ENCODE measurements at regions not wholly inside any gene's neighbourhood (a gene's known extent, or its start where the extent isn't known, plus 50 kb on each side); places are given as distances from the start of the nearest gene placed in this dataset.
A peak's percentile ranks its signal among the peaks of the same experiment; 100 is the strongest.

GRCh38 chr1:22332424-22332717 is 119.3 kb upstream of the ZBTB40 start:
- Histone ChIP-seq H3K27ac (ENCODE audit: low read length, poor library complexity, severe bottlenecking) (no peak overlapping the region), H3K79me1 (replicated peaks; ENCODE audit: low read length, poor library complexity, severe bottlenecking) (no peaks in the 10 kb centered on the region), H3K36me3 (ENCODE audit: control insufficient read depth in 1 of 2, insufficient read depth in 2 of 2, low read depth in 1 of 2, low read length in 2 of 2) (no peaks in the 10 kb centered on the region), H4K91ac (ENCODE audit: low read length) (peak overlapping the region; percentile 49), H4K8ac (ENCODE audit: low read length) (no peak overlapping the region), H3K14ac (ENCODE audit: low read length in 2 of 2) (no peak overlapping the region), H2BK120ac (ENCODE audit: low read depth, low read length) (no peak overlapping the region), H2AK5ac (ENCODE audit: low read length, severe bottlenecking) (no peak overlapping the region), H3K9me3 (ENCODE audit: control insufficient read depth, low read length) (no peaks in the 10 kb centered on the region), H3K4me1 (ENCODE audit: control insufficient read depth, insufficient read depth, low read depth, low read length) (no peaks in the 10 kb centered on the region), H3K27me3 (ENCODE audit: control insufficient read depth in 1 of 2, insufficient read depth in 1 of 2, low read length in 2 of 2) (peaks cover 51 to 58% of the 10 kb centered on the region in 2 experiments), H3K23ac (ENCODE audit: low read length in 2 of 2) (no peak overlapping the region), H2BK5ac (ENCODE audit: low read depth, low read length, poor library complexity, severe bottlenecking) (no peak overlapping the region), H2BK12ac (ENCODE audit: low read length in 2 of 2) (no peak overlapping the region), H3K4me3 (ENCODE audit: insufficient read depth in 1 of 2, low read depth in 1 of 2, low read length in 2 of 2) (no peak overlapping the region), H2BK15ac (ENCODE audit: low read depth, poor library complexity, severe bottlenecking) (no peak overlapping the region), H3K9ac (ENCODE audit: low read length) (no peak overlapping the region), H3K4me2 (ENCODE audit: low read length, poor library complexity, severe bottlenecking) (no peak overlapping the region), H3K4ac (ENCODE audit: low read depth in 1 of 2, low read length in 2 of 2) (no peak overlapping the region), H2AFZ (ENCODE audit: low read depth, low read length) (no peak overlapping the region), H3K18ac (ENCODE audit: low read depth in 1 of 2, low read length in 2 of 2) (no peak overlapping the region)
- WGBS: 84% methylated on average over 2 of the region's 4 CpGs
- no peak for DNase-seq

GRCh38 chr1:22332795-22333499 is 118.7 kb upstream of the ZBTB40 start:
- Histone ChIP-seq H3K4me1 (ENCODE audit: control insufficient read depth, insufficient read depth, low read depth, low read length) (no peaks in the 10 kb centered on the region), H3K27ac (ENCODE audit: low read length, poor library complexity, severe bottlenecking) (no peak overlapping the region), H2AFZ (ENCODE audit: low read depth, low read length) (no peak overlapping the region), H3K27me3 (ENCODE audit: control insufficient read depth in 1 of 2, insufficient read depth in 1 of 2, low read length in 2 of 2) (peaks cover 54 to 62% of the 10 kb centered on the region in 2 experiments), H3K9ac (ENCODE audit: low read length) (no peak overlapping the region), H2BK12ac (ENCODE audit: low read length in 2 of 2) (no peak overlapping the region), H3K36me3 (ENCODE audit: control insufficient read depth in 1 of 2, insufficient read depth in 2 of 2, low read depth in 1 of 2, low read length in 2 of 2) (no peaks in the 10 kb centered on the region), H2BK5ac (ENCODE audit: low read depth, low read length, poor library complexity, severe bottlenecking) (no peak overlapping the region), H3K9me3 (ENCODE audit: control insufficient read depth, low read length) (no peaks in the 10 kb centered on the region), H4K91ac (ENCODE audit: low read length) (no peak overlapping the region), H3K23ac (ENCODE audit: low read length in 2 of 2) (no peak overlapping the region), H3K4ac (ENCODE audit: low read depth in 1 of 2, low read length in 2 of 2) (peak overlapping the region in 1 of 2 experiments; percentile 47), H3K4me3 (ENCODE audit: insufficient read depth in 1 of 2, low read depth in 1 of 2, low read length in 2 of 2) (no peak overlapping the region), H2BK120ac (ENCODE audit: low read depth, low read length) (no peak overlapping the region), H3K4me2 (ENCODE audit: low read length, poor library complexity, severe bottlenecking) (no peak overlapping the region), H3K18ac (ENCODE audit: low read depth in 1 of 2, low read length in 2 of 2) (no peak overlapping the region), H3K79me1 (replicated peaks; ENCODE audit: low read length, poor library complexity, severe bottlenecking) (no peaks in the 10 kb centered on the region), H2BK15ac (ENCODE audit: low read depth, poor library complexity, severe bottlenecking) (no peak overlapping the region), H4K8ac (ENCODE audit: low read length) (no peak overlapping the region), H3K14ac (ENCODE audit: low read length in 2 of 2) (no peak overlapping the region), H2AK5ac (ENCODE audit: low read length, severe bottlenecking) (no peak overlapping the region)
- 77% methylated on average over 6 of the region's 6 CpGs for WGBS
- DNase-seq: no peak

GRCh38 chr1:22333516-22334121 is 118.0 kb upstream of the ZBTB40 start:
- WGBS: 79% methylated on average over 2 of the region's 2 CpGs
- no peaks in the 10 kb centered on the region for H3K36me3 ChIP-seq (ENCODE audit: control insufficient read depth in 1 of 2, insufficient read depth in 2 of 2, low read depth in 1 of 2, low read length in 2 of 2)
- H3K4me1 ChIP-seq (ENCODE audit: control insufficient read depth, insufficient read depth, low read depth, low read length): no peaks in the 10 kb centered on the region
- no peak overlapping the region for H2BK5ac ChIP-seq (ENCODE audit: low read depth, low read length, poor library complexity, severe bottlenecking)
- H3K4ac ChIP-seq (ENCODE audit: low read depth in 1 of 2, low read length in 2 of 2): no peak overlapping the region
- peaks cover 53 to 61% of the 10 kb centered on the region in 2 experiments for H3K27me3 ChIP-seq (ENCODE audit: control insufficient read depth in 1 of 2, insufficient read depth in 1 of 2, low read length in 2 of 2)
- no peak overlapping the region for H3K4me3 ChIP-seq (ENCODE audit: insufficient read depth in 1 of 2, low read depth in 1 of 2, low read length in 2 of 2)
- no peak overlapping the region for H2AK5ac ChIP-seq (ENCODE audit: low read length, severe bottlenecking)
- H2BK120ac ChIP-seq (ENCODE audit: low read depth, low read length): no peak overlapping the region
- no peak for DNase-seq
- H3K14ac ChIP-seq (ENCODE audit: low read length in 2 of 2): no peak overlapping the region
- no peak overlapping the region for H3K9ac ChIP-seq (ENCODE audit: low read length)
- H3K18ac ChIP-seq (ENCODE audit: low read depth in 1 of 2, low read length in 2 of 2): no peak overlapping the region
- no peaks in the 10 kb centered on the region for H3K79me1 ChIP-seq (replicated peaks; ENCODE audit: low read length, poor library complexity, severe bottlenecking)
- H4K8ac ChIP-seq (ENCODE audit: low read length): no peak overlapping the region
- H3K9me3 ChIP-seq (ENCODE audit: control insufficient read depth, low read length): no peaks in the 10 kb centered on the region
- H3K27ac ChIP-seq (ENCODE audit: low read length, poor library complexity, severe bottlenecking): no peak overlapping the region
- H2AFZ ChIP-seq (ENCODE audit: low read depth, low read length): no peak overlapping the region
- no peak overlapping the region for H2BK15ac ChIP-seq (ENCODE audit: low read depth, poor library complexity, severe bottlenecking)
- H3K4me2 ChIP-seq (ENCODE audit: low read length, poor library complexity, severe bottlenecking): no peak overlapping the region
- no peak overlapping the region for H3K23ac ChIP-seq (ENCODE audit: low read length in 2 of 2)
- H2BK12ac ChIP-seq (ENCODE audit: low read length in 2 of 2): no peak overlapping the region
- H4K91ac ChIP-seq (ENCODE audit: low read length): no peak overlapping the region

- Histone ChIP-seq H3K4me3 (ENCODE audit: insufficient read depth in 1 of 2, low read depth in 1 of 2, low read length in 2 of 2) (no peak overlapping the region), H3K9ac (ENCODE audit: low read length) (no peak overlapping the region), H2BK15ac (ENCODE audit: low read depth, poor library complexity, severe bottlenecking) (no peak overlapping the region), H4K91ac (ENCODE audit: low read length) (no peak overlapping the region), H3K14ac (ENCODE audit: low read length in 2 of 2) (no peak overlapping the region), H3K18ac (ENCODE audit: low read depth in 1 of 2, low read length in 2 of 2) (no peak overlapping the region), H3K9me3 (ENCODE audit: control insufficient read depth, low read length) (no peaks in the 10 kb centered on the region), H3K4ac (ENCODE audit: low read depth in 1 of 2, low read length in 2 of 2) (no peak overlapping the region), H2BK120ac (ENCODE audit: low read depth, low read length) (no peak overlapping the region), H3K4me1 (ENCODE audit: control insufficient read depth, insufficient read depth, low read depth, low read length) (no peaks in the 10 kb centered on the region), H2BK5ac (ENCODE audit: low read depth, low read length, poor library complexity, severe bottlenecking) (no peak overlapping the region), H3K79me1 (replicated peaks; ENCODE audit: low read length, poor library complexity, severe bottlenecking) (no peaks in the 10 kb centered on the region), H3K27me3 (ENCODE audit: control insufficient read depth in 1 of 2, insufficient read depth in 1 of 2, low read length in 2 of 2) (peaks cover 51 to 69% of the 10 kb centered on the region in 2 experiments), H2AK5ac (ENCODE audit: low read length, severe bottlenecking) (no peak overlapping the region), H3K36me3 (ENCODE audit: control insufficient read depth in 1 of 2, insufficient read depth in 2 of 2, low read depth in 1 of 2, low read length in 2 of 2) (no peaks in the 10 kb centered on the region), H3K27ac (ENCODE audit: low read length, poor library complexity, severe bottlenecking) (no peak overlapping the region), H2BK12ac (ENCODE audit: low read length in 2 of 2) (no peak overlapping the region), H4K8ac (ENCODE audit: low read length) (no peak overlapping the region), H3K23ac (ENCODE audit: low read length in 2 of 2) (no peak overlapping the region), H2AFZ (ENCODE audit: low read depth, low read length) (no peak overlapping the region), H3K4me2 (ENCODE audit: low read length, poor library complexity, severe bottlenecking) (no peak overlapping the region)
- DNase-seq: no peak
- WGBS: 71% methylated on average over 6 of the region's 6 CpGs
Measured at GRCh38 chr1:22334860-22335550, 116.6 kb upstream of the ZBTB40 start.

All from mesenchymal stem cell (in vitro differentiated cells and primary cell).